ENCODE measurements at regions not wholly inside any gene's neighbourhood (a gene's known extent, or its start where the extent isn't known, plus 50 kb on each side); places are given as distances from the start of the nearest gene placed in this dataset.

DNA sequence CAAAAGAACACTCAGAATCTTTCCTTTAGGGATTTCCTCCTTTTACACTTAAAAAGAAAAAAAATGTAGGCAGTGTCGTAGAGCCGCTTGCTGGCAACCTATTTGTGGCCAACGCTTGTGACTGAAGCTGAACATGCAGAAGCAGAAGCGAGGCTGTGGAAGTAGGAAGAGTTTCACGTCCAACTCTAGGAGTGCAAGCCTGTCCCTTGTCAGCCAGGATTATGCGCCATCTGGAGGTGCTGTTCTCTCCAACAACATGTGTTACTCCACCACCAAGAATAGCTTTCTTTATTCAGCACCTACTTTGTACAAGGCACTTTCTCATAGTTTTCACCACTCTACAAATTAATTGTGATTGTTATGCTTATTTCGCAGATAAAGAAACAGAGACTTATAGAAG is 223.2 kb upstream of the LMCD1 start:
- TF ChIP-seq EP300 (conservative IDR thresholded peaks at IDR 0.05; ENCODE audit: poor library complexity, severe bottlenecking) (no peak), POLR2AphosphoS5 (IDR thresholded peaks at IDR 0.05) (no peak), SMC3 (conservative IDR thresholded peaks at IDR 0.05; ENCODE audit: poor library complexity) (no peak), REST (IDR thresholded peaks at IDR 0.05; ENCODE audit: borderline replicate concordance) (no peak), EZH2 (IDR thresholded peaks at IDR 0.05; ENCODE audit: borderline replicate concordance, insufficient read depth, low read length, poor library complexity, severe bottlenecking) (no peak), TAF1 (IDR thresholded peaks at IDR 0.05; ENCODE audit: low read depth) (no peak), MXI1 (conservative IDR thresholded peaks at IDR 0.05; ENCODE audit: poor library complexity, severe bottlenecking) (no peak), RAD21 (conservative IDR thresholded peaks at IDR 0.05) (no peak)
- TF ChIP-seq, protein P1, sequence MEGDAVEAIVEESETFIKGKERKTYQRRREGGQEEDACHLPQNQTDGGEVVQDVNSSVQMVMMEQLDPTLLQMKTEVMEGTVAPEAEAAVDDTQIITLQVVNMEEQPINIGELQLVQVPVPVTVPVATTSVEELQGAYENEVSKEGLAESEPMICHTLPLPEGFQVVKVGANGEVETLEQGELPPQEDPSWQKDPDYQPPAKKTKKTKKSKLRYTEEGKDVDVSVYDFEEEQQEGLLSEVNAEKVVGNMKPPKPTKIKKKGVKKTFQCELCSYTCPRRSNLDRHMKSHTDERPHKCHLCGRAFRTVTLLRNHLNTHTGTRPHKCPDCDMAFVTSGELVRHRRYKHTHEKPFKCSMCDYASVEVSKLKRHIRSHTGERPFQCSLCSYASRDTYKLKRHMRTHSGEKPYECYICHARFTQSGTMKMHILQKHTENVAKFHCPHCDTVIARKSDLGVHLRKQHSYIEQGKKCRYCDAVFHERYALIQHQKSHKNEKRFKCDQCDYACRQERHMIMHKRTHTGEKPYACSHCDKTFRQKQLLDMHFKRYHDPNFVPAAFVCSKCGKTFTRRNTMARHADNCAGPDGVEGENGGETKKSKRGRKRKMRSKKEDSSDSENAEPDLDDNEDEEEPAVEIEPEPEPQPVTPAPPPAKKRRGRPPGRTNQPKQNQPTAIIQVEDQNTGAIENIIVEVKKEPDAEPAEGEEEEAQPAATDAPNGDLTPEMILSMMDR (IDR thresholded peaks at IDR 0.05; ENCODE audit: poor library complexity, severe bottlenecking) = no peak
- H3K4me2 ChIP-seq (ENCODE audit: low read length) = no peak overlapping the region
- no peak overlapping the region for H3K9ac ChIP-seq (ENCODE audit: low read length)
- H3K9me3 ChIP-seq (ENCODE audit: low read length) = no peaks in the 10 kb centered on the region
- no peak overlapping the region for H2AFZ ChIP-seq (ENCODE audit: low read depth, low read length)
- no peaks in the 10 kb centered on the region for H4K20me1 ChIP-seq (ENCODE audit: insufficient read depth)
- no peaks in the 10 kb centered on the region for H3F3A ChIP-seq (ENCODE audit: insufficient read depth, low read length, poor library complexity, severe bottlenecking)
- no peak overlapping the region for H3K27ac ChIP-seq (ENCODE audit: low read length)
- H3K27me3 ChIP-seq (ENCODE audit: insufficient read depth, low read depth, low read length) = no peaks in the 10 kb centered on the region
- H3K4me3 ChIP-seq (ENCODE audit: low read length) = no peak overlapping the region
- H3K79me2 ChIP-seq (replicated peaks; ENCODE audit: insufficient read depth, low read length) = no peaks in the 10 kb centered on the region
- H3K9me2 ChIP-seq (ENCODE audit: insufficient read depth, low read length) = no peaks in the 10 kb centered on the region
- H3K36me3 ChIP-seq (ENCODE audit: insufficient read depth, low read length) = no peaks in the 10 kb centered on the region

- no peaks in the 10 kb centered on the region for H4K20me1 ChIP-seq (ENCODE audit: insufficient read depth)
- no peak overlapping the region for H2AFZ ChIP-seq (ENCODE audit: low read depth, low read length)
- no peaks in the 10 kb centered on the region for H3K27me3 ChIP-seq (ENCODE audit: insufficient read depth, low read depth, low read length)
- TF ChIP-seq REST (IDR thresholded peaks at IDR 0.05; ENCODE audit: borderline replicate concordance) (no peak), EZH2 (IDR thresholded peaks at IDR 0.05; ENCODE audit: borderline replicate concordance, insufficient read depth, low read length, poor library complexity, severe bottlenecking) (no peak), POLR2AphosphoS5 (IDR thresholded peaks at IDR 0.05) (no peak), SMC3 (conservative IDR thresholded peaks at IDR 0.05; ENCODE audit: poor library complexity) (no peak), TAF1 (IDR thresholded peaks at IDR 0.05; ENCODE audit: low read depth) (no peak), EP300 (conservative IDR thresholded peaks at IDR 0.05; ENCODE audit: poor library complexity, severe bottlenecking) (no peak), MXI1 (conservative IDR thresholded peaks at IDR 0.05; ENCODE audit: poor library complexity, severe bottlenecking) (no peak), RAD21 (conservative IDR thresholded peaks at IDR 0.05) (no peak)
- TF ChIP-seq, protein P1 (IDR thresholded peaks at IDR 0.05; ENCODE audit: poor library complexity, severe bottlenecking) = no peak
- no peak overlapping the region for H3K4me3 ChIP-seq (ENCODE audit: low read length)
- H3K36me3 ChIP-seq (ENCODE audit: insufficient read depth, low read length) = no peaks in the 10 kb centered on the region
- H3K9ac ChIP-seq (ENCODE audit: low read length) = no peak overlapping the region
- H3K27ac ChIP-seq (ENCODE audit: low read length) = no peak overlapping the region
- H3K79me2 ChIP-seq (replicated peaks; ENCODE audit: insufficient read depth, low read length) = no peaks in the 10 kb centered on the region
- H3K9me3 ChIP-seq (ENCODE audit: low read length) = no peaks in the 10 kb centered on the region
- H3K4me2 ChIP-seq (ENCODE audit: low read length) = no peak overlapping the region
- H3F3A ChIP-seq (ENCODE audit: insufficient read depth, low read length, poor library complexity, severe bottlenecking) = no peaks in the 10 kb centered on the region
- H3K9me2 ChIP-seq (ENCODE audit: insufficient read depth, low read length) = no peaks in the 10 kb centered on the region
These were observed 222.1 kb upstream of the LMCD1 start for GRCh38 chr3:8279476-8279875.
